Spleen (tissue), 11 donors: ENCODE measurements at regions not wholly inside any gene's neighbourhood (a gene's known extent, or its start where the extent isn't known, plus 50 kb on each side); places are given as distances from the start of the nearest gene placed in this dataset.

ENCODE experiments used
- DNase-seq: peaks from one replicate; pipeline ENCODE4 v3.0.0-alpha.2; 2020
- H3K27ac ChIP-seq, 8 donors: fragments of 200-600 bp; sonication (generic) in 7 of 8; 1 replicate in 4 of 8; 2 replicates in 4 of 8; pipeline versions ENCODE4 v1.5.0 to v1.8.0; 2016 to 2021; ENCODE audit warnings: inconsistent platforms in 4 of 8, mild to moderate bottlenecking in 4 of 8, moderate library complexity in 1 of 8
- H3K27me3 ChIP-seq, 7 donors: fragments of 200-600 bp; sonication (generic) in 6 of 7; replicated peaks in 1 of 7; 1 replicate in 4 of 7; 2 replicates in 3 of 7; pipeline versions ENCODE4 v1.5.0 to v1.8.0; 2016 to 2021; ENCODE audit warnings: inconsistent platforms in 3 of 7, mild to moderate bottlenecking in 1 of 7
- H3K36me3 ChIP-seq, 6 donors: fragments of 200-600 bp; sonication (generic) in 5 of 6; 1 replicate in 4 of 6; 2 replicates in 2 of 6; pipeline versions ENCODE4 v1.5.0 to v1.8.0; 2016 to 2021; ENCODE audit warnings: inconsistent platforms in 2 of 6
- H3K4me1 ChIP-seq, 6 donors: fragments of 200-600 bp; sonication (generic) in 5 of 6; 1 replicate in 3 of 6; 2 replicates in 3 of 6; pipeline versions ENCODE4 v1.5.0 to v1.8.0; 2016 to 2021; ENCODE audit warnings: inconsistent platforms in 3 of 6
- H3K4me3 ChIP-seq, 8 donors: fragments of 200-600 bp; sonication (generic) in 7 of 8; 1 replicate in 4 of 8; 2 replicates in 4 of 8; pipeline versions ENCODE4 v1.5.0 to v1.8.0; 2016 to 2021; ENCODE audit warnings: inconsistent platforms in 4 of 8, mild to moderate bottlenecking in 4 of 8, moderate library complexity in 2 of 8
- H3K9me3 ChIP-seq, 8 donors: fragments of 200-600 bp; sonication (generic) in 7 of 8; 1 replicate in 4 of 8; 2 replicates in 4 of 8; pipeline versions ENCODE4 v1.5.0 to v1.8.0; 2016 to 2021; ENCODE audit warnings: inconsistent platforms in 4 of 8
- POLR2A ChIP-seq, 3 donors: fragments of 450-650 bp; IDR thresholded peaks; one replicate each; pipeline ENCODE4 v1.5.1; 2017; ENCODE audit warnings: antibody characterized with exemption in 3 of 3, mild to moderate bottlenecking in 1 of 3
- POLR2AphosphoS5 ChIP-seq, 3 donors: sonication (generic); formaldehyde crosslinking; IDR thresholded peaks; one replicate each; pipeline ENCODE4 v1.5.1; 2017; ENCODE audit warnings: antibody characterized with exemption in 3 of 3
- WGBS, 5 donors: extraction: QIAGEN DNeasy Blood & Tissue Kit in 3 of 5; methylation state at CpG; one replicate each; pipeline versions ENCODE4 v1.1.5 to v1.1.7; 2013 to 2018; 5-methylcytosine and 5-hydroxymethylcytosine counted together
- intact Hi-C: fragments of 100-400 bp; cut with DNase I; formaldehyde crosslinking; loops from one replicate; pipeline ENCODE4 v1.15.0; 2023; ENCODE audit warnings: low total_unique reads
- TF ChIP-seq, protein P1 (sequence below), 11 experiments: fragments of 200-600 bp in 7 of 11; fragments of 450-650 bp in 4 of 11; sonication (generic) in 4 of 11; IDR thresholded peaks in 8 of 11; conservative IDR thresholded peaks in 3 of 11; 1 replicate in 7 of 11; 2 replicates in 4 of 11; pipeline versions ENCODE4 v1.4.0 to v1.8.0; 2016 to 2021; ENCODE audit warnings: antibody characterized with exemption in 11 of 11, inconsistent platforms in 4 of 11, mild to moderate bottlenecking in 1 of 11
- donor health status: healthy with polysubstance abuse.
- donor health status: DM: no; HTN: no; CAD: no; lungs with moderate emphysema.
- donor health status: DM: no; HTN: no; CAD: no.
- donor health status: Bipolar disorder and iron deficiency.
- donor health status: healthy.
- donor health status: DM: no; HTN: no; CAD: no.
- donor health status: DM: yes; HTN: yes; CAD: no.

GRCh38 chr20:60901831-60902230 lies 350.2 kb upstream of the CDH4 start:
- intact Hi-C loops, result no loop called here
- H3K27ac ChIP-seq, result no peak overlapping the region
- 86 to 100% (median 95%) methylated on average over 1 of the region's 1 CpG for WGBS, 5 donors
- DNase-seq, result no peak
- H3K27me3 ChIP-seq, result no peaks in the 10 kb centered on the region
- H3K36me3 ChIP-seq, result no peaks in the 10 kb centered on the region
- peaks cover 0 to 32% (median 17%) of the 10 kb centered on the region in 8 donors for H3K9me3 ChIP-seq
- no peak overlapping the region for H3K4me3 ChIP-seq
- H3K4me1 ChIP-seq, result no peaks in the 10 kb centered on the region
- no peak for TF ChIP-seq POLR2AphosphoS5 (IDR thresholded peaks at IDR 0.05)
- TF ChIP-seq, protein P1, sequence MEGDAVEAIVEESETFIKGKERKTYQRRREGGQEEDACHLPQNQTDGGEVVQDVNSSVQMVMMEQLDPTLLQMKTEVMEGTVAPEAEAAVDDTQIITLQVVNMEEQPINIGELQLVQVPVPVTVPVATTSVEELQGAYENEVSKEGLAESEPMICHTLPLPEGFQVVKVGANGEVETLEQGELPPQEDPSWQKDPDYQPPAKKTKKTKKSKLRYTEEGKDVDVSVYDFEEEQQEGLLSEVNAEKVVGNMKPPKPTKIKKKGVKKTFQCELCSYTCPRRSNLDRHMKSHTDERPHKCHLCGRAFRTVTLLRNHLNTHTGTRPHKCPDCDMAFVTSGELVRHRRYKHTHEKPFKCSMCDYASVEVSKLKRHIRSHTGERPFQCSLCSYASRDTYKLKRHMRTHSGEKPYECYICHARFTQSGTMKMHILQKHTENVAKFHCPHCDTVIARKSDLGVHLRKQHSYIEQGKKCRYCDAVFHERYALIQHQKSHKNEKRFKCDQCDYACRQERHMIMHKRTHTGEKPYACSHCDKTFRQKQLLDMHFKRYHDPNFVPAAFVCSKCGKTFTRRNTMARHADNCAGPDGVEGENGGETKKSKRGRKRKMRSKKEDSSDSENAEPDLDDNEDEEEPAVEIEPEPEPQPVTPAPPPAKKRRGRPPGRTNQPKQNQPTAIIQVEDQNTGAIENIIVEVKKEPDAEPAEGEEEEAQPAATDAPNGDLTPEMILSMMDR (IDR thresholded peaks at IDR 0.05 in 8 of 11, conservative IDR thresholded peaks at IDR 0.05 in 3 of 11), result no peak
- no peak for TF ChIP-seq POLR2A (IDR thresholded peaks at IDR 0.05)

GRCh38 chr20:60903325-60903971 lies 348.6 kb upstream of the CDH4 start:
- no peaks in the 10 kb centered on the region for H3K4me1 ChIP-seq
- H3K27me3 ChIP-seq, result no peaks in the 10 kb centered on the region
- intact Hi-C loops, result no loop called here
- WGBS, 5 donors, result 61 to 80% (median 65%) methylated on average over 13 of the region's 13 CpGs
- no peak overlapping the region for H3K4me3 ChIP-seq
- no peak for DNase-seq
- H3K27ac ChIP-seq, result no peak overlapping the region
- peaks cover 0 to 32% (median 17%) of the 10 kb centered on the region in 8 donors for H3K9me3 ChIP-seq
- H3K36me3 ChIP-seq, result no peaks in the 10 kb centered on the region
- TF ChIP-seq, protein P1 (IDR thresholded peaks at IDR 0.05 in 8 of 11, conservative IDR thresholded peaks at IDR 0.05 in 3 of 11), result no peak
- TF ChIP-seq POLR2AphosphoS5 (IDR thresholded peaks at IDR 0.05), result peak in 2 of 3 donors; percentile 18 to 41

DNA sequence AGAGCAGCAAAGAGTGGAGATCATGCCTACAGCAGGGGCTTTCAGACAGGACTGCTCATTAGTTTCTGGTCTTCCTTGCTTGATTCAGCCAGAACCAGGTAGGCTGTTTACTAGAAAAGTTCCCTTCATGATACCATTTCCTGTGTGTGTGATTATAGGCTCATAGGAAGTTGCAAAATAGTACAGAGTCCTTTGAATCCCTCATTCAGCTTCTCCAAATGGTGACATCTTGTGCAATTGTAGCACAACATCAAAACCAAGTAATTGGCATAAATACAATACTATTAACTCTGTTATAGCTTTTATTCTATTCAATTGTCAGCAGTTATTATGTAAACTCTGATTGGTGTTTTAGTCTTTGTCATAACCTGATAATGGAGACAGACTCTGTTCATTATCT lies 347.3 kb upstream of the CDH4 start:
- no peaks in the 10 kb centered on the region for H3K36me3 ChIP-seq
- H3K9me3 ChIP-seq, result peaks cover 0 to 40% (median 18%) of the 10 kb centered on the region in 8 donors
- no peaks in the 10 kb centered on the region for H3K27me3 ChIP-seq
- H3K4me3 ChIP-seq, result no peak overlapping the region
- no peak for DNase-seq
- intact Hi-C loops, result no loop called here
- no peak overlapping the region for H3K27ac ChIP-seq
- H3K4me1 ChIP-seq, result no peaks in the 10 kb centered on the region
- TF ChIP-seq POLR2A (IDR thresholded peaks at IDR 0.05), result no peak
- no peak for TF ChIP-seq POLR2AphosphoS5 (IDR thresholded peaks at IDR 0.05)
- TF ChIP-seq, protein P1 (IDR thresholded peaks at IDR 0.05 in 8 of 11, conservative IDR thresholded peaks at IDR 0.05 in 3 of 11), result no peak

DNA sequence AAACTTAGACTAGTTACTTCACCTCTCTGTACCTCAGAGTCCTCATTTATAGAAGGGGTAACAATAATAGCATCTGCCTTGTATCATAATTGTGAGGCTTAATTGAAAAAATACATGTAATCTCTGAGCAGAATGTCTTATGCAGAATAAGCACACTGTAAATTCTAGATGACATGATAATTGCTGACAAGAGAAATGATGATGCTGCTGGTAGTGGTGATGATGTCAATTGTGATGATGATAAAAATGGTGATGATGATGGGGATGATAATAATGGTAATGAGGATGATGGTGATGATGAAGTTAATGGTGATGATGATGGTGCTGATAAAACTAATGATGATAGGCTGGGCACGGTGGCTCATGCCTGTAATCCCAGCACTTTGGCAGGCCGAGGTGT lies 346.1 kb upstream of the CDH4 start:
- no peaks in the 10 kb centered on the region for H3K4me1 ChIP-seq
- H3K36me3 ChIP-seq, result no peaks in the 10 kb centered on the region
- no peak overlapping the region for H3K27ac ChIP-seq
- H3K9me3 ChIP-seq, result peaks cover 0 to 38% (median 18%) of the 10 kb centered on the region in 8 donors
- H3K4me3 ChIP-seq, result no peak overlapping the region
- no peak for DNase-seq
- TF ChIP-seq POLR2AphosphoS5 (IDR thresholded peaks at IDR 0.05) (no peak), POLR2A (IDR thresholded peaks at IDR 0.05) (no peak)
- TF ChIP-seq, protein P1 (IDR thresholded peaks at IDR 0.05 in 8 of 11, conservative IDR thresholded peaks at IDR 0.05 in 3 of 11), result no peak
- intact Hi-C loops, result no loop called here
- 81 to 98% (median 93%) methylated on average over 2 of the region's 2 CpGs for WGBS, 5 donors
- H3K27me3 ChIP-seq, result no peaks in the 10 kb centered on the region
